ENCODE measurements at regions not wholly inside any gene's neighbourhood (a gene's known extent, or its start where the extent isn't known, plus 50 kb on each side); places are given as distances from the start of the nearest gene placed in this dataset.

DNA sequence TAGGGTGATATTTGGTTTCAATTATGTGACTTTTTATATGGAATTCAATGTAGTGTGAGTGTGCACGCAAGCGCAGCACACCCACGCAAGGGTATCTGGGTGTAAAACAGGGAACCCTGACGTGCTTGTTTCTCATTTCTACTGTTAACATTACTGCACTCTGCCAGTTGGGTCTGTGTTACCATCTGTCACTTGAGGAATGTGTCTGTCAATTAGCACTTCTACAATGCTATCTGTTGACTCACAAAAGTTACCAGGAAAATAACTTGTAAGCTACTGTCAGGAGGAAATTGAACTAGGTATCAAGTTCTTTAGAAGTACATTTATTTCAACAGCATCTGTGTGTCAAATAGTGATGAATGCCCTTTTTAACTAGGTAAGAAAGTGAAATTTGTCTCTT, 695.5 kb upstream of the LRFN5 start:
- H3K9ac ChIP-seq (ENCODE audit: low read length) = no peak overlapping the region
- H3K4me2 ChIP-seq (ENCODE audit: low read depth, low read length, poor library complexity, severe bottlenecking) = no peak overlapping the region

DNA sequence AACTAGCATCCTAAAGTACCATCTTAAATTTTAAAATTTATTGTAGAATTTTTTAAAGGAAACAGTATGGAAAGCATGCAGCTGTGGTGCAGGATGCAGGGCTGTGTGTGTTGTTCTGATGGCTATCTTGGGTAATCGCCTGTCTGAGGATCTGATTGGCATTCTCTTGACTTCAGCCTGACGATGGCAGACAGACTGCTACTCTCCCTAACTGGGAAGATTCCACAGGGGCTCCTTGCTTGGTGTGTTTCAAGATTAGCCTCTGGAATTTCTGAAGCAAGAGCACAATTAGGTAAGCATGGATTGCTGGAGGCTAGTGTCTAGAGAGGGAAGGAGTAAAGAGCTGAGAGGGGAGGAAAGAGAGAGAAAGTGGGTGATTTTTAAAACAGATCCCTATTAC, 696.8 kb upstream of the LRFN5 start:
- H3K9ac ChIP-seq (ENCODE audit: low read length) = no peak overlapping the region
- H2AFZ ChIP-seq (ENCODE audit: low read depth, low read length, severe bottlenecking) = peak overlapping the region; percentile 66
- H3K4me2 ChIP-seq (ENCODE audit: low read depth, low read length, poor library complexity, severe bottlenecking) = no peak overlapping the region

More for the DNA sequence above, 695.5 kb upstream of the LRFN5 start:
- H3K9me2 ChIP-seq (replicated peaks; ENCODE audit: insufficient read depth, low read length) = no peaks in the 10 kb centered on the region
- H3K79me2 ChIP-seq (ENCODE audit: insufficient read depth, low read length) = no peaks in the 10 kb centered on the region
- H3K4me3 ChIP-seq (ENCODE audit: insufficient read depth, low read length, poor library complexity, severe bottlenecking) = no peak overlapping the region
- no peaks in the 10 kb centered on the region for H3K27me3 ChIP-seq (ENCODE audit: low read length)
- no peak overlapping the region for H2AFZ ChIP-seq (ENCODE audit: low read depth, low read length, severe bottlenecking)
- H3K36me3 ChIP-seq (ENCODE audit: low read length) = no peaks in the 10 kb centered on the region
- TF ChIP-seq, protein P1, sequence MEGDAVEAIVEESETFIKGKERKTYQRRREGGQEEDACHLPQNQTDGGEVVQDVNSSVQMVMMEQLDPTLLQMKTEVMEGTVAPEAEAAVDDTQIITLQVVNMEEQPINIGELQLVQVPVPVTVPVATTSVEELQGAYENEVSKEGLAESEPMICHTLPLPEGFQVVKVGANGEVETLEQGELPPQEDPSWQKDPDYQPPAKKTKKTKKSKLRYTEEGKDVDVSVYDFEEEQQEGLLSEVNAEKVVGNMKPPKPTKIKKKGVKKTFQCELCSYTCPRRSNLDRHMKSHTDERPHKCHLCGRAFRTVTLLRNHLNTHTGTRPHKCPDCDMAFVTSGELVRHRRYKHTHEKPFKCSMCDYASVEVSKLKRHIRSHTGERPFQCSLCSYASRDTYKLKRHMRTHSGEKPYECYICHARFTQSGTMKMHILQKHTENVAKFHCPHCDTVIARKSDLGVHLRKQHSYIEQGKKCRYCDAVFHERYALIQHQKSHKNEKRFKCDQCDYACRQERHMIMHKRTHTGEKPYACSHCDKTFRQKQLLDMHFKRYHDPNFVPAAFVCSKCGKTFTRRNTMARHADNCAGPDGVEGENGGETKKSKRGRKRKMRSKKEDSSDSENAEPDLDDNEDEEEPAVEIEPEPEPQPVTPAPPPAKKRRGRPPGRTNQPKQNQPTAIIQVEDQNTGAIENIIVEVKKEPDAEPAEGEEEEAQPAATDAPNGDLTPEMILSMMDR (IDR thresholded peaks at IDR 0.05; ENCODE audit: insufficient read depth, low read length, poor library complexity, severe bottlenecking) = no peak
- no peak for TF ChIP-seq EZH2phosphoT487 (conservative IDR thresholded peaks at IDR 0.05; ENCODE audit: low read length)
- no peaks in the 10 kb centered on the region for H3F3A ChIP-seq (ENCODE audit: insufficient read depth)
- no peaks in the 10 kb centered on the region for H3K9me3 ChIP-seq (ENCODE audit: insufficient read depth, low read length)
- no peak overlapping the region for H3K27ac ChIP-seq (ENCODE audit: low read depth, low read length)
- H4K20me1 ChIP-seq (ENCODE audit: low read depth, low read length) = no peaks in the 10 kb centered on the region

GRCh38 chr14:40903709-40904108, 703.0 kb upstream of the LRFN5 start:
- no peaks in the 10 kb centered on the region for H3K27me3 ChIP-seq (ENCODE audit: low read length)

More for the DNA sequence above, 696.8 kb upstream of the LRFN5 start:
- H3K9me2 ChIP-seq (replicated peaks; ENCODE audit: insufficient read depth, low read length) = no peaks in the 10 kb centered on the region
- no peak overlapping the region for H3K27ac ChIP-seq (ENCODE audit: low read depth, low read length)
- no peaks in the 10 kb centered on the region for H3K79me2 ChIP-seq (ENCODE audit: insufficient read depth, low read length)
- H3F3A ChIP-seq (ENCODE audit: insufficient read depth) = no peaks in the 10 kb centered on the region
- TF ChIP-seq EZH2phosphoT487 (conservative IDR thresholded peaks at IDR 0.05; ENCODE audit: low read length) = no peak
- TF ChIP-seq, protein P1 (IDR thresholded peaks at IDR 0.05; ENCODE audit: insufficient read depth, low read length, poor library complexity, severe bottlenecking) = no peak
- H3K36me3 ChIP-seq (ENCODE audit: low read length) = no peaks in the 10 kb centered on the region
- no peaks in the 10 kb centered on the region for H3K27me3 ChIP-seq (ENCODE audit: low read length)
- H3K9me3 ChIP-seq (ENCODE audit: insufficient read depth, low read length) = no peaks in the 10 kb centered on the region
- H3K4me3 ChIP-seq (ENCODE audit: insufficient read depth, low read length, poor library complexity, severe bottlenecking) = no peak overlapping the region
- H4K20me1 ChIP-seq (ENCODE audit: low read depth, low read length) = no peaks in the 10 kb centered on the region

More at GRCh38 chr14:40903709-40904108, 703.0 kb upstream of the LRFN5 start:
- Histone ChIP-seq H3K27ac (ENCODE audit: low read depth, low read length) (no peak overlapping the region), H3K9ac (ENCODE audit: low read length) (no peak overlapping the region), H2AFZ (ENCODE audit: low read depth, low read length, severe bottlenecking) (peak overlapping the region; percentile 25), H3K79me2 (ENCODE audit: insufficient read depth, low read length) (no peaks in the 10 kb centered on the region), H4K20me1 (ENCODE audit: low read depth, low read length) (no peaks in the 10 kb centered on the region), H3K9me2 (replicated peaks; ENCODE audit: insufficient read depth, low read length) (no peaks in the 10 kb centered on the region), H3F3A (ENCODE audit: insufficient read depth) (no peaks in the 10 kb centered on the region), H3K4me3 (ENCODE audit: insufficient read depth, low read length, poor library complexity, severe bottlenecking) (no peak overlapping the region), H3K9me3 (ENCODE audit: insufficient read depth, low read length) (no peaks in the 10 kb centered on the region), H3K36me3 (ENCODE audit: low read length) (no peaks in the 10 kb centered on the region), H3K4me2 (ENCODE audit: low read depth, low read length, poor library complexity, severe bottlenecking) (peak overlapping the region; percentile 4)
- no peak for TF ChIP-seq EZH2phosphoT487 (conservative IDR thresholded peaks at IDR 0.05; ENCODE audit: low read length)
- TF ChIP-seq, protein P1 (IDR thresholded peaks at IDR 0.05; ENCODE audit: insufficient read depth, low read length, poor library complexity, severe bottlenecking) = no peak
